Loucy (cell line): ENCODE measurements at regions not wholly inside any gene's neighbourhood (a gene's known extent, or its start where the extent isn't known, plus 50 kb on each side); places are given as distances from the start of the nearest gene placed in this dataset.

ENCODE experiments used
- EZH2phosphoT487 ChIP-seq: fragments of 200-600 bp; IDR thresholded peaks from 2 replicates; pipeline ENCODE4 v1.6.1; 2018; ENCODE audit warnings: antibody characterized with exemption, mild to moderate bottlenecking, moderate library complexity, borderline replicate concordance
- TF ChIP-seq, protein P1 (sequence below): fragments of 200-600 bp; sonication (generic); conservative IDR thresholded peaks from 2 replicates; pipeline ENCODE4 v1.5.1; 2014; ENCODE audit warnings: mild to moderate bottlenecking, antibody characterized with exemption, low read length

DNA sequence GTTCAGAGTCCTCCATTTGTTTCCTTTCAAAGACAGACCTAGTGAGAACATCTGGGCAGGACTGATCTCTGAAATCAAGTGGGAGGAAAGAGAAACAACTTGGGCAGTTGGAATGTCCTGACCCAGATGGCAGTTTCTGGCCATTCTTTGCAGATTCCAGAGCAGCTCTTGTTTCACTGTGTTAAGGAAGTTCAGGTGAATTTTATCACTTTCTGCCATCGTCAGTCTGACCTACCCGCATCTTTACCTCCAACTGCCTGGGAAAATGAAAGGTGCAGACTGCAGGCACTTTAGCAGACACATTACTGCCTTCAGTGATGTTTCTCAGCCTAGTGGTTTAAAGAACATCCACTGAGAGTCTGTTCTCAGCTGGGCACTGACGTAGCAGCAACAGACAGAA, 216.2 kb downstream of the CEP135 start:
- TF ChIP-seq, protein P1, sequence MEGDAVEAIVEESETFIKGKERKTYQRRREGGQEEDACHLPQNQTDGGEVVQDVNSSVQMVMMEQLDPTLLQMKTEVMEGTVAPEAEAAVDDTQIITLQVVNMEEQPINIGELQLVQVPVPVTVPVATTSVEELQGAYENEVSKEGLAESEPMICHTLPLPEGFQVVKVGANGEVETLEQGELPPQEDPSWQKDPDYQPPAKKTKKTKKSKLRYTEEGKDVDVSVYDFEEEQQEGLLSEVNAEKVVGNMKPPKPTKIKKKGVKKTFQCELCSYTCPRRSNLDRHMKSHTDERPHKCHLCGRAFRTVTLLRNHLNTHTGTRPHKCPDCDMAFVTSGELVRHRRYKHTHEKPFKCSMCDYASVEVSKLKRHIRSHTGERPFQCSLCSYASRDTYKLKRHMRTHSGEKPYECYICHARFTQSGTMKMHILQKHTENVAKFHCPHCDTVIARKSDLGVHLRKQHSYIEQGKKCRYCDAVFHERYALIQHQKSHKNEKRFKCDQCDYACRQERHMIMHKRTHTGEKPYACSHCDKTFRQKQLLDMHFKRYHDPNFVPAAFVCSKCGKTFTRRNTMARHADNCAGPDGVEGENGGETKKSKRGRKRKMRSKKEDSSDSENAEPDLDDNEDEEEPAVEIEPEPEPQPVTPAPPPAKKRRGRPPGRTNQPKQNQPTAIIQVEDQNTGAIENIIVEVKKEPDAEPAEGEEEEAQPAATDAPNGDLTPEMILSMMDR = no peak
- no peak for TF ChIP-seq EZH2phosphoT487
